Right renal pelvis (tissue), 4 donors: ENCODE measurements at regions not wholly inside any gene's neighbourhood (a gene's known extent, or its start where the extent isn't known, plus 50 kb on each side); places are given as distances from the start of the nearest gene placed in this dataset.
"Not testable (repeated sequence)": the region's sequence is repeated elsewhere in the genome, so short reads cannot be mapped to it uniquely, and the experiment has no call there.

Experiments
- DNase-seq, 4 donors: peaks; one replicate each; pipeline ENCODE4 v3.0.0-alpha.2; 2013; ENCODE audit warnings: low read depth in 4 of 4, low spot score in 3 of 4, missing footprints in 1 of 4

DNA sequence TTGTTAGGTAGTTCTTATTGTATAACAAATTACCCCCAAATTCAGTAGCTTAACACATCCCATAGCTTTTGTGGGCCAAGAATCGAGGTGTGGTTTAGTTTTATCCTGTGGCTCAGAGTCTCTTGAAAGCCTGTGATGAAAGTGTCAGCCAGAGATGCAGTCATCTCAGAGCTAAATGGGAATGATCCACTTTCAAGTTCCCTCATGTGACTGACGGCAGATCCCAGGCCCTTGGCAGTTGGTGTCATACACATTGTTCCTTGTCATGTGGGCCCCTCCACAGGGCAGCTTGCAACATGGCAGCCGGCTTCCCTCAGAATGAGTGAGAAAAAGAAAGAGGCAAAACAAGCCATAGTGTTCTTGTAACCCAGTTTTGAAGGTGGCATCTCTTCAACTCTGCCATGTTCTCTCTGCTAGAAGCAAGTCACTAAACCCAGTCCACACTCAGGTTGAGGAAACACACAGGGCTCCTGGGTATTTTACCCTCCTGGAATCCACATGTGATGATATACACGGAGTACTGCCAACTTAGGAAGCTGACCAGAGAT is 153.1 kb upstream of the LRRC61 start:
- DNase-seq, result not testable (repeated sequence)

DNA sequence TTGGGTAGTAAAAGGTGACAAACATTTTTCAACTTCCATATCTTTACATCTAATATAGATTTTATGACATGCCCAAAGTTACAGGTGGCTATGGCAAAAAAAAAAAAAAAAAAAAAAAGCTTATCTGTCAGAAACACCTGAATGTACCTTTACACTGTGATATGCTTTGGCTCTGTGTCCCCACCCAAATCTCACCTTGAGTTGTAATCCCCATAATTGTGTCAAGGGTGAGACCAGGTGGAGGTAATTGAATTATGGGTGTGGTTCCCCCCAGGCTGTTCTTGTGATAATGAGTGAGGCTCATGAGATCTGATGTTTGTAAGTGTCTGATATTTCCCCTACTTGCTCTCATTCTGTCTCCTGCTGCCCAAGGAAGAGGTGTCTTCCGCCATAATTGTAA is 139.6 kb upstream of the LRRC61 start:
- DNase-seq, result not testable (repeated sequence)

DNA sequence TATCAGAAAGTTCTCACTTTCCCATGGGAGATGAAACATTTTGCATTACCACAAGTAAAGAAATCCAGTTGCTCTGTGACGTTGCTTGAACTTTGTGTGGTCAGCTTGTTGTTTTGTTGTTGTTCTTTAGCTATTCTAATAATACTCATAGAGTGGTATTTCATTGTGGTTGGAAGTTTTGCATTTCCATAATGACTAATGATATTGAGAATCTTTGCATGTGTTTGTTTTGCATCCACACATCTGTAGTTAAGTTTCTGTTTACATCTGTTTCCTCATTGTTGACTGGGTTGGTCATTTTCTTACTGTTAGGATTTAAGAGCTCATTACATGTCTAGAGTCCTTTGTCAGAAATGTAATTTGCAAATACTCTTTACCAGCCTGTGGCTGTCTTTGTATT is 133.2 kb upstream of the LRRC61 start:
- not testable (repeated sequence) for DNase-seq

- DNase-seq, result not testable (repeated sequence)
Observed at GRCh38 chr7:150192541-150192940, 130.6 kb upstream of the LRRC61 start.

DNA sequence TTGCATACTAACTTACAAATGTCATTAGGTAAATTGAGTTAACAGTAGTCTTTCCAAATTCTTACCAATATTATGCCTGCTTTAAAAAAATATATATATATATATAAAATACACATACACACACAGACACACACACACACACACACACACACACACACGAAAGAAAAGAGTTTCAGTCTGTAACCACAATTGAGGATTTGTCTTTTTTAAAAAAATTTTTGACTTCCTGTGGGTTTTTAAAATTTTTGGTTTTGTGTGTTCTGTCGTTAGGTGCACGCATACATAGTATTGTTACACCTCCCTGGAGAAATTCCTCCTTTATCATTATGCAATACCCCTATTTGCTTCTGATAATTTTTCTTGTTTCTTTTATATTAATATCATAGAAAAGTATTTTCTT is 129.3 kb upstream of the LRRC61 start:
- DNase-seq, result not testable (repeated sequence)
